Activated naive CD8-positive, alpha-beta T cell treated with anti-CD3 and anti-CD28 coated beads, Interleukin-2, amount 10 ng/mL, durations not matched to agents 7 days and 5 days (primary cell): ENCODE measurements at regions not wholly inside any gene's neighbourhood (a gene's known extent, or its start where the extent isn't known, plus 50 kb on each side); places are given as distances from the start of the nearest gene placed in this dataset.
"Not testable (repeated sequence)": the region's sequence is repeated elsewhere in the genome, so short reads cannot be mapped to it uniquely, and the experiment has no call there.

ENCODE experiments used
- ATAC-seq: fragments of 150-1000 bp; cut with Tn5 transposase; one replicate; pipeline ENCODE4 v1.10.0; 2021; ENCODE audit warnings: low read depth, moderate library complexity
- POLR2A ChIA-PET: fragments of 350-600 bp; sonication (Branson Sonifier 250); formaldehyde crosslinking; loops from one replicate; lab custom pipeline; 2021; ENCODE audit warnings: antibody characterized with exemption; lab: Charles Lee
- DNase-seq: peaks from one replicate; pipeline ENCODE4 v3.0.0; 2021
- H3K27ac Mint-ChIP-seq: one replicate; pipeline ENCODE4 v1.8.0; 2022; ENCODE audit warnings: mild to moderate bottlenecking, mixed read lengths
- H3K27me3 Mint-ChIP-seq: one replicate; pipeline ENCODE4 v1.8.0; 2022; ENCODE audit warnings: mild to moderate bottlenecking, moderate library complexity, mixed read lengths
- H3K36me3 Mint-ChIP-seq: one replicate; pipeline ENCODE4 v1.8.0; 2021; ENCODE audit warnings: mild to moderate bottlenecking, mixed read lengths
- H3K4me1 Mint-ChIP-seq: one replicate; pipeline ENCODE4 v1.8.0; 2021; ENCODE audit warnings: mixed read lengths
- H3K4me3 Mint-ChIP-seq: one replicate; pipeline ENCODE4 v1.8.0; 2022; ENCODE audit warnings: mild to moderate bottlenecking, moderate library complexity, mixed read lengths
- H3K9me3 Mint-ChIP-seq: one replicate; pipeline ENCODE4 v1.8.0; 2021; ENCODE audit warnings: mixed read lengths

- no peak for ATAC-seq
- DNase-seq: no peak
- no peak overlapping the region for H3K4me3 Mint-ChIP-seq
- no peaks in the 10 kb centered on the region for H3K9me3 Mint-ChIP-seq
- peaks cover 16% of the 10 kb centered on the region for H3K27me3 Mint-ChIP-seq
- no peaks in the 10 kb centered on the region for H3K36me3 Mint-ChIP-seq
- no peak overlapping the region for H3K27ac Mint-ChIP-seq
- POLR2A ChIA-PET: no interaction called here
- no peaks in the 10 kb centered on the region for H3K4me1 Mint-ChIP-seq
Observed at GRCh38 chr11:45405916-45406670, 120.0 kb upstream of the SYT13 start.

GRCh38 chr11:45403521-45403920 lies 117.4 kb upstream of the SYT13 start:
- ATAC-seq, H3K36me3 Mint-ChIP-seq, H3K4me1 Mint-ChIP-seq, H3K4me3 Mint-ChIP-seq, H3K27ac Mint-ChIP-seq, POLR2A ChIA-PET, H3K27me3 Mint-ChIP-seq, H3K9me3 Mint-ChIP-seq, DNase-seq: not testable (repeated sequence)

GRCh38 chr11:45402049-45402630 lies 116.0 kb upstream of the SYT13 start:
- no peak for ATAC-seq
- Mint-ChIP-seq H3K27me3 (peaks cover 2% of the 10 kb centered on the region), H3K27ac (no peak overlapping the region), H3K4me3 (no peak overlapping the region), H3K36me3 (no peaks in the 10 kb centered on the region), H3K4me1 (no peaks in the 10 kb centered on the region), H3K9me3 (no peaks in the 10 kb centered on the region)
- no peak for DNase-seq
- POLR2A ChIA-PET: no interaction called here

- Mint-ChIP-seq H3K27ac (no peak overlapping the region), H3K4me3 (no peak overlapping the region), H3K36me3 (no peaks in the 10 kb centered on the region), H3K27me3 (peaks cover 2% of the 10 kb centered on the region), H3K9me3 (no peaks in the 10 kb centered on the region), H3K4me1 (no peaks in the 10 kb centered on the region)
- DNase-seq: no peak
- POLR2A ChIA-PET: no interaction called here
- ATAC-seq: no peak
Observed at GRCh38 chr11:45400591-45400990, 114.5 kb upstream of the SYT13 start.

GRCh38 chr11:45399166-45399565 lies 113.0 kb upstream of the SYT13 start:
- Mint-ChIP-seq H3K4me3 (no peak overlapping the region), H3K36me3 (no peaks in the 10 kb centered on the region), H3K27ac (no peak overlapping the region), H3K9me3 (no peaks in the 10 kb centered on the region), H3K27me3 (peaks cover 2% of the 10 kb centered on the region), H3K4me1 (no peaks in the 10 kb centered on the region)
- DNase-seq: no peak
- ATAC-seq: no peak
- POLR2A ChIA-PET: no interaction called here

GRCh38 chr11:45398325-45398724 lies 112.2 kb upstream of the SYT13 start:
- H3K4me1 Mint-ChIP-seq: no peaks in the 10 kb centered on the region
- ATAC-seq (no peak), DNase-seq (no peak)
- H3K27ac Mint-ChIP-seq: no peak overlapping the region
- H3K4me3 Mint-ChIP-seq: no peak overlapping the region
- POLR2A ChIA-PET: no interaction called here
- H3K36me3 Mint-ChIP-seq: no peaks in the 10 kb centered on the region
- no peaks in the 10 kb centered on the region for H3K27me3 Mint-ChIP-seq
- H3K9me3 Mint-ChIP-seq: no peaks in the 10 kb centered on the region

GRCh38 chr11:45396394-45396793 lies 110.3 kb upstream of the SYT13 start:
- H3K4me3 Mint-ChIP-seq: no peak overlapping the region
- no peaks in the 10 kb centered on the region for H3K9me3 Mint-ChIP-seq
- H3K27me3 Mint-ChIP-seq: no peaks in the 10 kb centered on the region
- no peaks in the 10 kb centered on the region for H3K4me1 Mint-ChIP-seq
- H3K36me3 Mint-ChIP-seq: no peaks in the 10 kb centered on the region
- POLR2A ChIA-PET: no interaction called here
- DNase-seq (no peak), ATAC-seq (no peak)
- H3K27ac Mint-ChIP-seq: no peak overlapping the region

GRCh38 chr11:45395947-45396346 lies 109.8 kb upstream of the SYT13 start:
- Mint-ChIP-seq H3K27ac (no peak overlapping the region), H3K36me3 (no peaks in the 10 kb centered on the region), H3K27me3 (no peaks in the 10 kb centered on the region), H3K4me1 (no peaks in the 10 kb centered on the region), H3K4me3 (no peak overlapping the region), H3K9me3 (no peaks in the 10 kb centered on the region)
- POLR2A ChIA-PET: no interaction called here
- DNase-seq: no peak
- ATAC-seq: no peak

GRCh38 chr11:45395421-45395820 lies 109.3 kb upstream of the SYT13 start:
- no peak for DNase-seq
- no peak for ATAC-seq
- POLR2A ChIA-PET: no interaction called here
- Mint-ChIP-seq H3K27ac (no peak overlapping the region), H3K4me1 (no peaks in the 10 kb centered on the region), H3K4me3 (no peak overlapping the region), H3K36me3 (no peaks in the 10 kb centered on the region), H3K27me3 (no peaks in the 10 kb centered on the region), H3K9me3 (no peaks in the 10 kb centered on the region)

- ATAC-seq: no peak
- Mint-ChIP-seq H3K27ac (no peak overlapping the region), H3K4me3 (no peak overlapping the region)
Observed at GRCh38 chr11:45394294-45395085, 108.3 kb upstream of the SYT13 start.

GRCh38 chr11:45393826-45394225 lies 107.7 kb upstream of the SYT13 start:
- POLR2A ChIA-PET: no interaction called here
- no peaks in the 10 kb centered on the region for H3K36me3 Mint-ChIP-seq
- H3K4me3 Mint-ChIP-seq: no peak overlapping the region
- no peak for ATAC-seq
- DNase-seq: no peak
- H3K9me3 Mint-ChIP-seq: no peaks in the 10 kb centered on the region
- peaks cover 1% of the 10 kb centered on the region for H3K27me3 Mint-ChIP-seq
- H3K27ac Mint-ChIP-seq: no peak overlapping the region
- H3K4me1 Mint-ChIP-seq: no peaks in the 10 kb centered on the region

More at GRCh38 chr11:45394294-45395085, 108.3 kb upstream of the SYT13 start:
- H3K4me1 Mint-ChIP-seq: no peaks in the 10 kb centered on the region
- no peaks in the 10 kb centered on the region for H3K36me3 Mint-ChIP-seq
- no peak for DNase-seq
- POLR2A ChIA-PET: no interaction called here
- H3K27me3 Mint-ChIP-seq: no peaks in the 10 kb centered on the region
- H3K9me3 Mint-ChIP-seq: no peaks in the 10 kb centered on the region

GRCh38 chr11:45393334-45393733 lies 107.2 kb upstream of the SYT13 start:
- ATAC-seq (no peak), DNase-seq (no peak)
- Mint-ChIP-seq H3K4me3 (no peak overlapping the region), H3K36me3 (no peaks in the 10 kb centered on the region), H3K27ac (no peak overlapping the region), H3K9me3 (no peaks in the 10 kb centered on the region), H3K4me1 (no peaks in the 10 kb centered on the region), H3K27me3 (peaks cover 3% of the 10 kb centered on the region)
- POLR2A ChIA-PET: no interaction called here

- Mint-ChIP-seq H3K27me3 (peaks cover 5% of the 10 kb centered on the region), H3K4me3 (no peak overlapping the region), H3K27ac (no peak overlapping the region), H3K9me3 (no peaks in the 10 kb centered on the region), H3K4me1 (no peaks in the 10 kb centered on the region), H3K36me3 (no peaks in the 10 kb centered on the region)
- ATAC-seq (no peak), DNase-seq (no peak)
- POLR2A ChIA-PET: no interaction called here
Observed at GRCh38 chr11:45392591-45393091, 106.5 kb upstream of the SYT13 start.

GRCh38 chr11:45392154-45392553 lies 106.0 kb upstream of the SYT13 start:
- ATAC-seq (no peak), DNase-seq (no peak)
- Mint-ChIP-seq H3K27me3 (peaks cover 8% of the 10 kb centered on the region), H3K36me3 (no peaks in the 10 kb centered on the region), H3K27ac (no peak overlapping the region), H3K4me1 (no peaks in the 10 kb centered on the region), H3K4me3 (no peak overlapping the region), H3K9me3 (no peaks in the 10 kb centered on the region)
- POLR2A ChIA-PET: no interaction called here
